ENCODE measurements at regions not wholly inside any gene's neighbourhood (a gene's known extent, or its start where the extent isn't known, plus 50 kb on each side); places are given as distances from the start of the nearest gene placed in this dataset.

DNA sequence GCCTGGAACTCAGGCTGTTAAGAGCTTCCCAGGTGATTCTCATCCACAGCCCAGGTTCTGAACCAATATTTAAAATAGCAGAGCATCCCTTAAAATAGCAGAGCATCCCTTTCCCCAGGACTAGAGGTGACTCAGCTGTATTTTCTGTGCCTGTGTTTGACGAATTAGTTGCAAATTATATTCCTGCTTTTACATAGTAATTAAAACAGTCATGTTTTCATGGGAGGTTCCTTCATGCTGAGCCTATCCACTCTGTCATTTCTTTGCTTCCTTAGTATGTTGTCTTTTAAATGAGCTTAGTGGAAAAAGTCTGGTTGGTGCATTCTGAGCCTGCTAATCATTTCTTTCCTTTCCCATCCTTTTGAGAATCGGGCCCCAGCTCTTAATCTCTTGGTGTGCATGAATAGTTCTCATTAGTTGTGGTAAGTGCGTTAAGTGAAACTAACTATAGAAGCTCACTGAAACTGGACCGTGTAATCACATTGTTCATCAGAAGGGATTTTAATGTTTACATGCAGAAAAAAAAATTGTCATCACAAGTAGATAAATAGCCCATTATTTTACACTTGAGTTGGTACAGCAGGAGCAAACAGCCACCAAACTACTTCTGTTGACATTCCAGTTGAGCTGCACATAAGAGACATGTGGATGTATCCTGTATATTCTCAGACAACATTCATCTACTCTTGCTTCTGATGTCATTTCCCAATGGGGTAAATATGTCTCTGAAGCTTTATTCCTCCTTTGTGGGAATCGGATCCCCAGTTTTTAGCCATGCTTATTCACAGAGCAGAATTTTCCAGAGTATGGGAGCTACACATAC, 596.9 kb upstream of the WWC1 start:
- TF ChIP-seq, protein P1, sequence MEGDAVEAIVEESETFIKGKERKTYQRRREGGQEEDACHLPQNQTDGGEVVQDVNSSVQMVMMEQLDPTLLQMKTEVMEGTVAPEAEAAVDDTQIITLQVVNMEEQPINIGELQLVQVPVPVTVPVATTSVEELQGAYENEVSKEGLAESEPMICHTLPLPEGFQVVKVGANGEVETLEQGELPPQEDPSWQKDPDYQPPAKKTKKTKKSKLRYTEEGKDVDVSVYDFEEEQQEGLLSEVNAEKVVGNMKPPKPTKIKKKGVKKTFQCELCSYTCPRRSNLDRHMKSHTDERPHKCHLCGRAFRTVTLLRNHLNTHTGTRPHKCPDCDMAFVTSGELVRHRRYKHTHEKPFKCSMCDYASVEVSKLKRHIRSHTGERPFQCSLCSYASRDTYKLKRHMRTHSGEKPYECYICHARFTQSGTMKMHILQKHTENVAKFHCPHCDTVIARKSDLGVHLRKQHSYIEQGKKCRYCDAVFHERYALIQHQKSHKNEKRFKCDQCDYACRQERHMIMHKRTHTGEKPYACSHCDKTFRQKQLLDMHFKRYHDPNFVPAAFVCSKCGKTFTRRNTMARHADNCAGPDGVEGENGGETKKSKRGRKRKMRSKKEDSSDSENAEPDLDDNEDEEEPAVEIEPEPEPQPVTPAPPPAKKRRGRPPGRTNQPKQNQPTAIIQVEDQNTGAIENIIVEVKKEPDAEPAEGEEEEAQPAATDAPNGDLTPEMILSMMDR (IDR thresholded peaks at IDR 0.05; ENCODE audit: poor library complexity): no peak
- no peak for TF ChIP-seq EZH2 (IDR thresholded peaks at IDR 0.05; ENCODE audit: borderline replicate concordance)
- no peak for TF ChIP-seq EZH2phosphoT487 (IDR thresholded peaks at IDR 0.05; ENCODE audit: low read depth, severe bottlenecking, unreplicated experiment)

Measured in hepatocyte (in vitro differentiated cells).